SK-N-SH (cell line): ENCODE measurements at regions not wholly inside any gene's neighbourhood (a gene's known extent, or its start where the extent isn't known, plus 50 kb on each side); places are given as distances from the start of the nearest gene placed in this dataset.

Source experiments
- CTCF ChIP-seq: fragments of 200-600 bp; sonication (generic); IDR thresholded peaks from 2 replicates; pipeline ENCODE4 v1.6.1; 2017; ENCODE audit warnings: antibody characterized with exemption, mild to moderate bottlenecking, moderate library complexity
- EZH2phosphoT487 ChIP-seq: fragments of 200-600 bp; sonication (generic); IDR thresholded peaks from 2 replicates; pipeline ENCODE4 v1.6.1; 2017; ENCODE audit warnings: low read depth, mixed run types, mild to moderate bottlenecking, antibody characterized with exemption, moderate library complexity, borderline replicate concordance
- FOXM1 ChIP-seq: IDR thresholded peaks from 2 replicates; pipeline ENCODE4 v1.4.0; 2012; ENCODE audit warnings: low read depth, mild to moderate bottlenecking
- TAF1 ChIP-seq: IDR thresholded peaks from 2 replicates; pipeline ENCODE4 v1.6.1; 2012; ENCODE audit warnings: low read depth, mild to moderate bottlenecking, low read length, moderate library complexity, borderline replicate concordance
- TF ChIP-seq, protein P1 (sequence below): IDR thresholded peaks from 2 replicates; pipeline ENCODE4 v1.4.0; 2012; ENCODE audit warnings: low read depth

DNA sequence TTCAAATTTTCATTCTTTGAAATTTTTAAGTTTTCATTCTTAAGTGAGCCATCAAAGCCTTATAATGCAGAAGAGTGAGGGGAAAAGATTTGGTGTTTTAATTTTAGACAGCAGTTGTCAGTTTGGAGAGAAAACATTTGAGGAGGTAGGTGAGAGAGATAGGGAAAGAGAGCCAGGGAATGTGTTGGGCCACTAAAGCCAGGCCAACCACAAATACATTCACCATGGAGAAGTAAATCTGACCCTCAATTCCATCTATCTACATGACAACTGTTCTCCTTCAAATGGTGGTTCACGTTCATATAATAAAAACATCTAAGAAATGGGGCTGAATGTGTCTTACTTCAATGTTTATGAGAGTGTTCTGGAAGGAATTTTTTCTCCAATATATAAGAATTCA lies 553.0 kb upstream of the SYT4 start:
- TF ChIP-seq, protein P1, sequence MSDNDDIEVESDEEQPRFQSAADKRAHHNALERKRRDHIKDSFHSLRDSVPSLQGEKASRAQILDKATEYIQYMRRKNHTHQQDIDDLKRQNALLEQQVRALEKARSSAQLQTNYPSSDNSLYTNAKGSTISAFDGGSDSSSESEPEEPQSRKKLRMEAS, result no peak
- TF ChIP-seq CTCF, result no peak
- no peak for TF ChIP-seq EZH2phosphoT487
- TF ChIP-seq TAF1, result no peak
- TF ChIP-seq FOXM1, result no peak
